ENCODE measurements at regions not wholly inside any gene's neighbourhood (a gene's known extent, or its start where the extent isn't known, plus 50 kb on each side); places are given as distances from the start of the nearest gene placed in this dataset.
"Not testable (repeated sequence)": the region's sequence is repeated elsewhere in the genome, so short reads cannot be mapped to it uniquely, and the experiment has no call there.

GRCh38 chr10:46202405-46202804, 84.4 kb upstream of the ANTXRL start:
- not testable (repeated sequence) for H3K27me3 Mint-ChIP-seq (ENCODE audit: insufficient read depth, low read depth, poor library complexity); ATAC-seq; H3K36me3 Mint-ChIP-seq (ENCODE audit: low read depth); H3K36me3 ChIP-seq (ENCODE audit: insufficient read depth); DNase-seq (ENCODE audit: low spot score); H2AFZ ChIP-seq; H3K9me2 ChIP-seq (ENCODE audit: insufficient read depth); H3K4me1 Mint-ChIP-seq; H4K20me1 ChIP-seq (replicated peaks; ENCODE audit: insufficient read depth); H3K4me1 ChIP-seq (ENCODE audit: insufficient read depth); H3K4me3 Mint-ChIP-seq; H3K4me3 ChIP-seq; H3K27ac Mint-ChIP-seq; H3F3A ChIP-seq (replicated peaks; ENCODE audit: low read depth); H3K9me3 Mint-ChIP-seq; H3K27ac ChIP-seq (ENCODE audit: low read depth); H3K4me2 ChIP-seq; H3K27me3 ChIP-seq (ENCODE audit: insufficient read depth); H3K79me2 ChIP-seq (replicated peaks; ENCODE audit: insufficient read depth)

- H3K27me3 Mint-ChIP-seq (ENCODE audit: insufficient read depth, low read depth, poor library complexity); H3K4me1 Mint-ChIP-seq; H3K36me3 Mint-ChIP-seq (ENCODE audit: low read depth); H3K4me3 ChIP-seq; H4K20me1 ChIP-seq (replicated peaks; ENCODE audit: insufficient read depth); H3K9me2 ChIP-seq (ENCODE audit: insufficient read depth); H3K27me3 ChIP-seq (ENCODE audit: insufficient read depth); H3K79me2 ChIP-seq (replicated peaks; ENCODE audit: insufficient read depth); H3K9me3 Mint-ChIP-seq; H3K4me1 ChIP-seq (ENCODE audit: insufficient read depth); H3F3A ChIP-seq (replicated peaks; ENCODE audit: low read depth); H3K4me3 Mint-ChIP-seq; H3K36me3 ChIP-seq (ENCODE audit: insufficient read depth); H3K4me2 ChIP-seq; ATAC-seq; H3K27ac Mint-ChIP-seq; H3K27ac ChIP-seq (ENCODE audit: low read depth): not testable (repeated sequence)
- H2AFZ ChIP-seq, result peak overlapping the region; percentile 29; the same call in 1 of the 2 replicates
- peak; percentile 44 for DNase-seq (ENCODE audit: low spot score)
Observed at GRCh38 chr10:46204482-46205102, 82.2 kb upstream of the ANTXRL start.

GRCh38 chr10:46210427-46210826, 76.4 kb upstream of the ANTXRL start:
- not testable (repeated sequence) for H3K27me3 Mint-ChIP-seq (ENCODE audit: insufficient read depth, low read depth, poor library complexity); H3K4me3 Mint-ChIP-seq; H3K4me1 Mint-ChIP-seq; H3K36me3 Mint-ChIP-seq (ENCODE audit: low read depth); H3K27ac ChIP-seq (ENCODE audit: low read depth); H4K20me1 ChIP-seq (replicated peaks; ENCODE audit: insufficient read depth); H3K79me2 ChIP-seq (replicated peaks; ENCODE audit: insufficient read depth); H3K4me1 ChIP-seq (ENCODE audit: insufficient read depth); DNase-seq (ENCODE audit: low spot score); H3K4me3 ChIP-seq; H3K9me2 ChIP-seq (ENCODE audit: insufficient read depth); H3K27me3 ChIP-seq (ENCODE audit: insufficient read depth); H3F3A ChIP-seq (replicated peaks; ENCODE audit: low read depth); H3K36me3 ChIP-seq (ENCODE audit: insufficient read depth); H2AFZ ChIP-seq; H3K9me3 Mint-ChIP-seq; H3K27ac Mint-ChIP-seq; H3K4me2 ChIP-seq
- peak; percentile 81 for ATAC-seq

- H3K9me2 ChIP-seq (ENCODE audit: insufficient read depth), result no peaks in the 10 kb centered on the region
- Mint-ChIP-seq H3K36me3 (ENCODE audit: low read depth) (no peaks in the 10 kb centered on the region; the same call in 2 of the 3 replicates), H3K4me3 (no peak overlapping the region), H3K4me1 (peaks cover 4% of the 10 kb centered on the region; the same call in 1 of the 3 replicates), H3K9me3 (no peaks in the 10 kb centered on the region), H3K27me3 (ENCODE audit: insufficient read depth, low read depth, poor library complexity) (peaks cover 7% of the 10 kb centered on the region), H3K27ac (no peak overlapping the region)
- no peak for ATAC-seq
- H3F3A ChIP-seq (replicated peaks; ENCODE audit: low read depth), result no peaks in the 10 kb centered on the region
- H3K4me3 ChIP-seq, result no peak overlapping the region
- no peaks in the 10 kb centered on the region for H3K27me3 ChIP-seq (ENCODE audit: insufficient read depth)
- H3K4me1 ChIP-seq (ENCODE audit: insufficient read depth), result no peaks in the 10 kb centered on the region
- H3K4me2 ChIP-seq, result no peak overlapping the region
- H3K27ac ChIP-seq (ENCODE audit: low read depth), result no peak overlapping the region
- no peak for DNase-seq (ENCODE audit: low spot score)
- no peaks in the 10 kb centered on the region for H3K79me2 ChIP-seq (replicated peaks; ENCODE audit: insufficient read depth)
- H4K20me1 ChIP-seq (replicated peaks; ENCODE audit: insufficient read depth), result no peaks in the 10 kb centered on the region
- H2AFZ ChIP-seq, result no peak overlapping the region
- no peaks in the 10 kb centered on the region for H3K36me3 ChIP-seq (ENCODE audit: insufficient read depth)
- TF ChIP-seq ZNF331 (CRISPR knock-in tag; IDR thresholded peaks at IDR 0.05; ENCODE audit: low read depth) (no peak), EZH2phosphoT487 (IDR thresholded peaks at IDR 0.05; ENCODE audit: unreplicated experiment) (no peak), JUNB (IDR thresholded peaks at IDR 0.05; ENCODE audit: unreplicated experiment) (no peak), NANOG (IDR thresholded peaks at IDR 0.05; ENCODE audit: borderline replicate concordance) (no peak), EZH2 (IDR thresholded peaks at IDR 0.05; ENCODE audit: low read depth, unreplicated experiment) (no peak), POLR2AphosphoS5 (IDR thresholded peaks at IDR 0.05; ENCODE audit: low read depth) (no peak), ZNF114 (CRISPR knock-in tag; IDR thresholded peaks at IDR 0.05) (no peak), CREB1 (CRISPR knock-in tag; IDR thresholded peaks at IDR 0.05; ENCODE audit: low read depth) (no peak), ETS1 (IDR thresholded peaks at IDR 0.05) (no peak)
Observed at GRCh38 chr10:46215426-46215825, 71.4 kb upstream of the ANTXRL start.

Data from GM23338 (cell line).